Left ventricle myocardium inferior (tissue), 1 donor: ENCODE measurements at regions not wholly inside any gene's neighbourhood (a gene's known extent, or its start where the extent isn't known, plus 50 kb on each side); places are given as distances from the start of the nearest gene placed in this dataset.

ENCODE experiments used
- DNase-seq: peaks from one replicate; pipeline ENCODE4 v3.0.0-alpha.2; 2020
- H3K27ac ChIP-seq: fragments of 200-600 bp; replicated peaks from 2 replicates; pipeline ENCODE4 v1.8.0; 2021
- H3K27me3 ChIP-seq: fragments of 200-600 bp; 2 replicates; pipeline ENCODE4 v1.8.0; 2021; ENCODE audit warnings: low read depth
- H3K36me3 ChIP-seq: fragments of 200-600 bp; 2 replicates; pipeline ENCODE4 v1.8.0; 2021
- H3K4me1 ChIP-seq: fragments of 200-600 bp; 2 replicates; pipeline ENCODE4 v1.8.0; 2021
- H3K4me3 ChIP-seq: fragments of 200-600 bp; 2 replicates; pipeline ENCODE4 v1.8.0; 2021; ENCODE audit warnings: mild to moderate bottlenecking, moderate library complexity
- H3K9me3 ChIP-seq: fragments of 200-600 bp; replicated peaks from 2 replicates; pipeline ENCODE4 v1.8.0; 2021
- intact Hi-C: fragments of 100-400 bp; cut with micrococcal nuclease; formaldehyde crosslinking; loops from one replicate; pipeline ENCODE4 v1.11.0; 2022
- TF ChIP-seq, protein P1 (sequence below): fragments of 200-600 bp; IDR thresholded peaks from 2 replicates; pipeline ENCODE4 v1.8.0; 2021; ENCODE audit warnings: antibody characterized with exemption, mild to moderate bottlenecking, borderline replicate concordance
- donor health status: DM: no; HTN: yes; CAD: no; lungs with severe emphysema.

DNA sequence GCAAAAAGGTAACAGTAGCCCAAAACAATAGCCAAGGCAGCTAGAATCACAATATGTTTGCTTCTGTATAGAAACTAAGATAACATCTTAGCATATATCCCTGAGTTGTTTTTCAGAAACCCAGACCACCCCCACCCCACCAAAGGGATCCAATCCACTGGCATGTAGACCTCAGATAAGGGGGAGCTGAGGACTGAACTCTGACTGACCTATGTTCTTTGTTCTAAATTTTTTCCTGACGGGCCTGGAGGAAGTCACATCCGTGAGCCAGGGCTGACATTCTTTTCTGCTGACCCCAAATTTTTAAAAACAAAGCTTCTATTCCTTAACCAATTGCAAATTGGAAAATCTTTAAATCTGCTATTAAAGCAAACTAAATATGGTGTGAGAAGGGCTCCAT lies 493.9 kb upstream of the IGFBP3 start:
- TF ChIP-seq, protein P1, sequence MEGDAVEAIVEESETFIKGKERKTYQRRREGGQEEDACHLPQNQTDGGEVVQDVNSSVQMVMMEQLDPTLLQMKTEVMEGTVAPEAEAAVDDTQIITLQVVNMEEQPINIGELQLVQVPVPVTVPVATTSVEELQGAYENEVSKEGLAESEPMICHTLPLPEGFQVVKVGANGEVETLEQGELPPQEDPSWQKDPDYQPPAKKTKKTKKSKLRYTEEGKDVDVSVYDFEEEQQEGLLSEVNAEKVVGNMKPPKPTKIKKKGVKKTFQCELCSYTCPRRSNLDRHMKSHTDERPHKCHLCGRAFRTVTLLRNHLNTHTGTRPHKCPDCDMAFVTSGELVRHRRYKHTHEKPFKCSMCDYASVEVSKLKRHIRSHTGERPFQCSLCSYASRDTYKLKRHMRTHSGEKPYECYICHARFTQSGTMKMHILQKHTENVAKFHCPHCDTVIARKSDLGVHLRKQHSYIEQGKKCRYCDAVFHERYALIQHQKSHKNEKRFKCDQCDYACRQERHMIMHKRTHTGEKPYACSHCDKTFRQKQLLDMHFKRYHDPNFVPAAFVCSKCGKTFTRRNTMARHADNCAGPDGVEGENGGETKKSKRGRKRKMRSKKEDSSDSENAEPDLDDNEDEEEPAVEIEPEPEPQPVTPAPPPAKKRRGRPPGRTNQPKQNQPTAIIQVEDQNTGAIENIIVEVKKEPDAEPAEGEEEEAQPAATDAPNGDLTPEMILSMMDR = no peak
- intact Hi-C loops = no loop called here
- no peaks in the 10 kb centered on the region for H3K9me3 ChIP-seq

DNA sequence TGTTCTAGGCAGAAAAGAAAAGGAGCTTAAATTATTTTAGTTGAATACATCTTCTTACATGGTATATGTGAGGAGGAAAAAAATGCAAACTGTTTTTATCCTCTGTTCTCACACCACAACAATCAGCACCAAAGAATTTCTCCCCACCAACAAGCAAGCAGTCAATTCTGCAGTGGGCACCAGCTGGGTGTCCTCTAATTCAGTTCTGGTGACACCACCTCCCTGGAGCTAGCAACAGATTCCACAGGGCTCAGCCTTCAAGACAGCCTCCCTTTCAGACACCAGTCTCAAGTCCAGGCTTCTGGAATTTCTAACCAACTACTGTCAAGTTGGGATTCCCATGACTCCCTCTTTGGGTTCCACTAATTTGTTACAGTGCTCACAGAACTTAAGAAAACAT lies 490.2 kb upstream of the IGFBP3 start:
- Histone ChIP-seq H3K4me1 (no peaks in the 10 kb centered on the region), H3K27me3 (no peaks in the 10 kb centered on the region), H3K4me3 (no peak overlapping the region), H3K27ac (no peak overlapping the region), H3K36me3 (no peaks in the 10 kb centered on the region), H3K9me3 (no peaks in the 10 kb centered on the region)
- DNase-seq = no peak
- TF ChIP-seq, protein P1 = no peak
- intact Hi-C loops = no loop called here

More for the DNA sequence above, 493.9 kb upstream of the IGFBP3 start:
- Histone ChIP-seq H3K27ac (no peak overlapping the region), H3K36me3 (no peaks in the 10 kb centered on the region), H3K4me1 (no peaks in the 10 kb centered on the region), H3K4me3 (no peak overlapping the region), H3K27me3 (no peaks in the 10 kb centered on the region)
- DNase-seq = no peak

DNA sequence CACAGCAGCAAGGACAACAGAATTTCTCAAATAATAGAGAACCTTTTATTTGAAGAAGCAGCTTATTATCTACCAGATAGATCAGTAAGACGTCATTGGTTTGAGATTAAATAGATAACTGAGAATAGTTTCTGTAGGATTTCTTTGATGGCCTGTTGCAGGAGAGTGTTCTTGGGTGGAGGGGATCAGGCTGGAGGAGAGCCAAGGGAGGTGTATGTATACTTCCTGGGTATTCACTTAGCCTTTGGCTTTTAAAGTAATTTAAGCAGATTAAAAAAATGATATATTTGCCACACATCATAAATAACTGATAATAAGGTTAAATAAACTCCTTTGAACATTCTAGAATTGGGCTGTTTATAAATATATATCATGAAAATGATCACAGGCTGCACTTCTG lies 486.1 kb upstream of the IGFBP3 start:
- Histone ChIP-seq H3K4me1 (no peaks in the 10 kb centered on the region), H3K36me3 (no peaks in the 10 kb centered on the region), H3K9me3 (peaks cover 9% of the 10 kb centered on the region), H3K27ac (no peak overlapping the region), H3K27me3 (no peaks in the 10 kb centered on the region), H3K4me3 (no peak overlapping the region)
- no peak for DNase-seq
- TF ChIP-seq, protein P1 = no peak
- intact Hi-C loops = no loop called here

DNA sequence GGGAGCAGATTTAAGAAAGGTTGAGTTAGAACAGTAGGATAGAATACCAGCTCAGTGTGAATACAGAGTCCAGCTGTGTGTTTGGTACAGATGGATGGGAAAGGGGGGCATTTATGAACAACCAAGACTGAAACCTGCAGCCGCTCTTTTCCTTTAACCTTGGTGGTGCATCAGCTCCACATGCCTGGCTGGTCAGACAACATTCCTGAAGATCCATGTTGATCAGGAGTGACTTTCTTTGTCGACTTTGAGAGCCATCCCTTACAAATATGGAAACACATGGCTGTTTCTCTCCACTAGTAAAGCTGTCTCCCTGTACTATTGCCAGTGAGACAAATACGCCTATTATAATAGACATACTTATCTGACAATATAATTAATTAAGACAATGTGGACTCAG lies 476.5 kb upstream of the IGFBP3 start:
- H3K27ac ChIP-seq = no peak overlapping the region
- DNase-seq = no peak
- H3K36me3 ChIP-seq = no peaks in the 10 kb centered on the region
- H3K9me3 ChIP-seq = peaks cover 20% of the 10 kb centered on the region
- no peak overlapping the region for H3K4me3 ChIP-seq
- no peaks in the 10 kb centered on the region for H3K4me1 ChIP-seq
- H3K27me3 ChIP-seq = no peaks in the 10 kb centered on the region
- TF ChIP-seq, protein P1 = no peak
- intact Hi-C loops = no loop called here

DNA sequence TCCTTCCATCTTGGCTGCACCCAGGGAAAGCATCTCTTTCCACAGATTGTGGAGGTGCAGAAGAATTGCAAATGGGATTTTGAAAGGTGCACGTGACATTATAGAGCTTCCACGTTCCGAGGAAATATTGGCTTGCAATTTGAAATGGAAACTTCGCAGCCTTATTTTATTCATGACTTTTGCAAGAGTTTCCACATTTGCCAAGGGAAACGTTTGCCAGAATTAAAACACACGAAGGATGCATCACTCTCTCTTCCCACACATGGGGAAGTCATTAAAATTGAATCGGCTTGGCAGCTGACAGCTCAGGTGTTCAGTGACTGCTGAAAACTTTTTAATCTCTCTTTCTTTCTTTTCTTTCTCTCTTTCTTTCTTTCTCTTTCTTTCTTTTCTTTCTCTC lies 475.4 kb upstream of the IGFBP3 start:
- Histone ChIP-seq H3K36me3 (no peaks in the 10 kb centered on the region), H3K9me3 (peaks cover 9% of the 10 kb centered on the region), H3K27ac (no peak overlapping the region), H3K27me3 (no peaks in the 10 kb centered on the region), H3K4me1 (peaks cover 3% of the 10 kb centered on the region), H3K4me3 (no peak overlapping the region)
- intact Hi-C loops = no loop called here
- no peak for DNase-seq
- TF ChIP-seq, protein P1 = no peak

DNA sequence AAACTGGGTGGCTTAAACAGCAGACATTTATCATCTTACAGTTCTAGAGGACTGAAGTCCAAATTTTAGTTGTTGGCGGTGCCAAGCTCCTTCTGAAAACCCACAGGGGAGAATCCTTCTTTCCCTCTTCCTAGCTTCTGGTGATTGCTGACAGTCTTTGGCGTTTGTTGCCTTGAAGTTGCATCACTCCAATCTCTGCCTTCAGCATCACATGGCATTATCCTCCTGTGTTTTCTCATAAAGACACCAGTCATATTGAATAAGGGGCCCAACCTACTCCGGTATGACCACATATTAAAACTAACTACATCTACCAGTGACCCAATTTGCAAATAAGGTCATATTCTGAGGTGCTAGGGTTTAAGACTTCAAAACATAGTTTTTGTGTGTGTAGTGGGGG lies 472.1 kb upstream of the IGFBP3 start:
- intact Hi-C loops = no loop called here
- Histone ChIP-seq H3K27ac (no peak overlapping the region), H3K4me1 (peaks cover 11% of the 10 kb centered on the region), H3K4me3 (no peak overlapping the region), H3K9me3 (no peaks in the 10 kb centered on the region), H3K36me3 (no peaks in the 10 kb centered on the region), H3K27me3 (no peaks in the 10 kb centered on the region)
- TF ChIP-seq, protein P1 = no peak
- DNase-seq = no peak
